Neural cell (in vitro differentiated cells): ENCODE measurements at regions not wholly inside any gene's neighbourhood (a gene's known extent, or its start where the extent isn't known, plus 50 kb on each side); places are given as distances from the start of the nearest gene placed in this dataset.

Source experiments
- H2AFZ ChIP-seq: fragments of 200-600, 300-800 bp; sonication (generic), shearing (Covaris generic); 2 replicates; pipeline ENCODE4 v1.6.0; 2014; ENCODE audit warnings: low read depth, mild to moderate bottlenecking, antibody characterized with exemption, low read length, moderate library complexity
- H3F3A ChIP-seq: fragments of 200-600 bp; shearing (Covaris generic); 2 replicates; pipeline ENCODE4 v1.6.1; 2016; ENCODE audit warnings: mild to moderate bottlenecking, moderate library complexity, mixed read lengths, antibody characterized with exemption, low read length; ENCODE audit not compliant: insufficient read depth, poor library complexity, severe bottlenecking
- H3K27ac ChIP-seq: fragments of 200-600, 300-800 bp; sonication (generic), shearing (Covaris generic); 2 replicates; pipeline ENCODE4 v1.5.1; 2014; ENCODE audit warnings: mild to moderate bottlenecking, low read length, moderate library complexity
- H3K27me3 ChIP-seq: fragments of 300-800, 200-600 bp; sonication (generic), shearing (Covaris generic); 2 replicates; pipeline ENCODE4 v1.6.0; 2014; ENCODE audit warnings: mild to moderate bottlenecking, low read depth, low read length, moderate library complexity; ENCODE audit not compliant: insufficient read depth
- H3K36me3 ChIP-seq: fragments of 300-800, 200-600 bp; sonication (generic), shearing (Covaris generic); 2 replicates; pipeline ENCODE4 v1.5.1; 2014; ENCODE audit warnings: mild to moderate bottlenecking, antibody characterized with exemption, low read length, moderate library complexity; ENCODE audit not compliant: insufficient read depth
- H3K4me2 ChIP-seq: fragments of 300-800, 200-600 bp; sonication (generic), shearing (Covaris generic); 2 replicates; pipeline ENCODE4 v1.6.0; 2014; ENCODE audit warnings: mild to moderate bottlenecking, low read length
- H3K4me3 ChIP-seq: fragments of 300-800, 200-600 bp; sonication (generic), shearing (Covaris generic); 2 replicates; pipeline ENCODE4 v1.5.1; 2014; ENCODE audit warnings: mild to moderate bottlenecking, low read length, moderate library complexity
- H3K79me2 ChIP-seq: fragments of 200-600 bp; shearing (Covaris generic); replicated peaks from 2 replicates; pipeline ENCODE4 v1.6.0; 2014; ENCODE audit warnings: mild to moderate bottlenecking, low read length, moderate library complexity; ENCODE audit not compliant: insufficient read depth
- H3K9ac ChIP-seq: fragments of 300-800, 200-600 bp; sonication (generic), shearing (Covaris generic); 2 replicates; pipeline ENCODE4 v1.6.1; 2016; ENCODE audit warnings: mild to moderate bottlenecking, low read length, mixed read lengths
- H3K9me2 ChIP-seq: fragments of 200-600 bp; shearing (Covaris generic); 2 replicates; pipeline ENCODE4 v1.6.1; 2016; ENCODE audit warnings: mild to moderate bottlenecking, low read length, mixed read lengths; ENCODE audit not compliant: insufficient read depth
- H3K9me3 ChIP-seq: fragments of 200-600, 300-800 bp; sonication (generic), shearing (Covaris generic); 2 replicates; pipeline ENCODE4 v1.6.1; 2016; ENCODE audit warnings: mild to moderate bottlenecking, mixed run types, low read length, moderate library complexity, mixed read lengths
- H4K20me1 ChIP-seq: fragments of 200-600 bp; shearing (Covaris generic); 2 replicates; pipeline ENCODE4 v1.6.1; 2016; ENCODE audit warnings: mild to moderate bottlenecking, mixed run types; ENCODE audit not compliant: insufficient read depth
- EP300 ChIP-seq: fragments of 450-650 bp; conservative IDR thresholded peaks from 2 replicates; pipeline ENCODE4 v1.6.1; 2014; ENCODE audit warnings: antibody characterized with exemption, mild to moderate bottlenecking, moderate library complexity; ENCODE audit not compliant: poor library complexity, severe bottlenecking
- EZH2 ChIP-seq: fragments of 200-600, 300-800 bp; shearing (Covaris generic), sonication (generic); IDR thresholded peaks from 2 replicates; pipeline ENCODE4 v1.6.1; 2014; ENCODE audit warnings: antibody characterized with exemption, low read length, borderline replicate concordance, mild to moderate bottlenecking; ENCODE audit not compliant: insufficient read depth, poor library complexity, severe bottlenecking
- MXI1 ChIP-seq: fragments of 450-650 bp; conservative IDR thresholded peaks from 2 replicates; pipeline ENCODE4 v1.6.1; 2014; ENCODE audit warnings: antibody characterized with exemption, mild to moderate bottlenecking; ENCODE audit not compliant: poor library complexity, severe bottlenecking
- POLR2AphosphoS5 ChIP-seq: IDR thresholded peaks from 2 replicates; pipeline ENCODE4 v1.6.1; 2012
- RAD21 ChIP-seq: fragments of 450-650 bp; conservative IDR thresholded peaks from 2 replicates; pipeline ENCODE4 v1.6.1; 2014; ENCODE audit warnings: antibody characterized with exemption, mild to moderate bottlenecking, moderate library complexity
- SMC3 ChIP-seq: fragments of 450-650 bp; conservative IDR thresholded peaks from 2 replicates; pipeline ENCODE4 v1.6.1; 2014; ENCODE audit warnings: antibody characterized with exemption, mild to moderate bottlenecking, moderate library complexity; ENCODE audit not compliant: poor library complexity
- TAF1 ChIP-seq: IDR thresholded peaks from 2 replicates; pipeline ENCODE4 v1.6.1; 2012; ENCODE audit warnings: low read depth
- TF ChIP-seq, protein P1 (sequence below): IDR thresholded peaks from 2 replicates; pipeline ENCODE4 v1.6.1; 2012; ENCODE audit warnings: borderline replicate concordance
- TF ChIP-seq, protein P2 (sequence below): fragments of 450-650 bp; IDR thresholded peaks from 2 replicates; pipeline ENCODE4 v1.5.1; 2014; ENCODE audit warnings: antibody characterized with exemption, mild to moderate bottlenecking, moderate library complexity; ENCODE audit not compliant: poor library complexity, severe bottlenecking

DNA sequence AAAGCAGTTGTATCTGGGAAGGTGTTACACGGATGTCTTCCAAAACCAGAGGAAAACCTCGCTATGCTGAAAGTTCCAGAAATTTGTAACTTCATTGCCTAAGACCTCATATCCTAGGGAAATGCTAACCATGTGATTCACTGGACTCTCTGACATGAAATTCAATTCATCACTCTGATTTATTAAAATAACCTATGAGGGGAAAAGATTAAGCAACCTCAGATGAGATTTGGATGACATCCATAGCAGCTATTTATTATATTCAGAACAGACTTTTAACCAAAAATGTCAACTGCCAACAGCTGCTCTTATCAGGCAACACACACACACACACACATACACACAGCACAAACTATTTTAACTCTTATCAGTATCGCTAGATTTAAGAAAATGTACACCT lies 1006.4 kb upstream of the CTNND2 start:
- H2AFZ ChIP-seq = no peak overlapping the region
- no peaks in the 10 kb centered on the region for H3K9me3 ChIP-seq
- H3F3A ChIP-seq = no peaks in the 10 kb centered on the region
- no peaks in the 10 kb centered on the region for H3K79me2 ChIP-seq
- H3K27me3 ChIP-seq = no peaks in the 10 kb centered on the region
- no peaks in the 10 kb centered on the region for H4K20me1 ChIP-seq
- H3K9me2 ChIP-seq = no peaks in the 10 kb centered on the region
- no peaks in the 10 kb centered on the region for H3K36me3 ChIP-seq
- no peak overlapping the region for H3K9ac ChIP-seq
- no peak overlapping the region for H3K4me2 ChIP-seq
- H3K4me3 ChIP-seq = no peak overlapping the region
- TF ChIP-seq SMC3 (no peak), RAD21 (no peak), EP300 (no peak), MXI1 (no peak), TAF1 (no peak), POLR2AphosphoS5 (no peak), EZH2 (no peak)
- TF ChIP-seq, protein P1, sequence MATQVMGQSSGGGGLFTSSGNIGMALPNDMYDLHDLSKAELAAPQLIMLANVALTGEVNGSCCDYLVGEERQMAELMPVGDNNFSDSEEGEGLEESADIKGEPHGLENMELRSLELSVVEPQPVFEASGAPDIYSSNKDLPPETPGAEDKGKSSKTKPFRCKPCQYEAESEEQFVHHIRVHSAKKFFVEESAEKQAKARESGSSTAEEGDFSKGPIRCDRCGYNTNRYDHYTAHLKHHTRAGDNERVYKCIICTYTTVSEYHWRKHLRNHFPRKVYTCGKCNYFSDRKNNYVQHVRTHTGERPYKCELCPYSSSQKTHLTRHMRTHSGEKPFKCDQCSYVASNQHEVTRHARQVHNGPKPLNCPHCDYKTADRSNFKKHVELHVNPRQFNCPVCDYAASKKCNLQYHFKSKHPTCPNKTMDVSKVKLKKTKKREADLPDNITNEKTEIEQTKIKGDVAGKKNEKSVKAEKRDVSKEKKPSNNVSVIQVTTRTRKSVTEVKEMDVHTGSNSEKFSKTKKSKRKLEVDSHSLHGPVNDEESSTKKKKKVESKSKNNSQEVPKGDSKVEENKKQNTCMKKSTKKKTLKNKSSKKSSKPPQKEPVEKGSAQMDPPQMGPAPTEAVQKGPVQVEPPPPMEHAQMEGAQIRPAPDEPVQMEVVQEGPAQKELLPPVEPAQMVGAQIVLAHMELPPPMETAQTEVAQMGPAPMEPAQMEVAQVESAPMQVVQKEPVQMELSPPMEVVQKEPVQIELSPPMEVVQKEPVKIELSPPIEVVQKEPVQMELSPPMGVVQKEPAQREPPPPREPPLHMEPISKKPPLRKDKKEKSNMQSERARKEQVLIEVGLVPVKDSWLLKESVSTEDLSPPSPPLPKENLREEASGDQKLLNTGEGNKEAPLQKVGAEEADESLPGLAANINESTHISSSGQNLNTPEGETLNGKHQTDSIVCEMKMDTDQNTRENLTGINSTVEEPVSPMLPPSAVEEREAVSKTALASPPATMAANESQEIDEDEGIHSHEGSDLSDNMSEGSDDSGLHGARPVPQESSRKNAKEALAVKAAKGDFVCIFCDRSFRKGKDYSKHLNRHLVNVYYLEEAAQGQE = no peak
- TF ChIP-seq, protein P2, sequence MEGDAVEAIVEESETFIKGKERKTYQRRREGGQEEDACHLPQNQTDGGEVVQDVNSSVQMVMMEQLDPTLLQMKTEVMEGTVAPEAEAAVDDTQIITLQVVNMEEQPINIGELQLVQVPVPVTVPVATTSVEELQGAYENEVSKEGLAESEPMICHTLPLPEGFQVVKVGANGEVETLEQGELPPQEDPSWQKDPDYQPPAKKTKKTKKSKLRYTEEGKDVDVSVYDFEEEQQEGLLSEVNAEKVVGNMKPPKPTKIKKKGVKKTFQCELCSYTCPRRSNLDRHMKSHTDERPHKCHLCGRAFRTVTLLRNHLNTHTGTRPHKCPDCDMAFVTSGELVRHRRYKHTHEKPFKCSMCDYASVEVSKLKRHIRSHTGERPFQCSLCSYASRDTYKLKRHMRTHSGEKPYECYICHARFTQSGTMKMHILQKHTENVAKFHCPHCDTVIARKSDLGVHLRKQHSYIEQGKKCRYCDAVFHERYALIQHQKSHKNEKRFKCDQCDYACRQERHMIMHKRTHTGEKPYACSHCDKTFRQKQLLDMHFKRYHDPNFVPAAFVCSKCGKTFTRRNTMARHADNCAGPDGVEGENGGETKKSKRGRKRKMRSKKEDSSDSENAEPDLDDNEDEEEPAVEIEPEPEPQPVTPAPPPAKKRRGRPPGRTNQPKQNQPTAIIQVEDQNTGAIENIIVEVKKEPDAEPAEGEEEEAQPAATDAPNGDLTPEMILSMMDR = no peak
- no peak overlapping the region for H3K27ac ChIP-seq

DNA sequence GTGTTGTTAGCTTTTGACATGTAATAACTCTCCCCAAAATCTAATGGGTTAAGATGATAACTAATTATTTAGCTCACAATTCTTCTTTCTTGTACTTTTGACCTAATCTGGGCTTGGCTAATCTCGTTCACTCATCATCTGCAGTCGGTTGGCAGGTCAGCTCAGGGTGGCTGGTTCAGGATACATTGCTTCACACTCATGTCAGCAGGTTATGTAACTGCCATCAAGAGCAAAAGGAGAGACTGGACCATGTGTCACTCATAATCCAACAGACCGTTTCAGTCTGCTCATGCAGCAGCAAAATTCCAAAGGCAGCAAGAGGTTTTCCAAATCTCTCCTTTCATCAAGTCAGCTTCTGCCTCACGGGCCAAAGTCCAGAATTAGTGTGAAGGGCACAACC lies 998.4 kb upstream of the CTNND2 start:
- Histone ChIP-seq H3K79me2 (no peaks in the 10 kb centered on the region), H3K36me3 (no peaks in the 10 kb centered on the region), H2AFZ (no peak overlapping the region), H3K27me3 (no peaks in the 10 kb centered on the region), H3K9me3 (no peaks in the 10 kb centered on the region), H4K20me1 (no peaks in the 10 kb centered on the region), H3K27ac (no peak overlapping the region), H3K9ac (no peak overlapping the region), H3K9me2 (no peaks in the 10 kb centered on the region), H3K4me3 (no peak overlapping the region), H3K4me2 (no peak overlapping the region), H3F3A (no peaks in the 10 kb centered on the region)
- TF ChIP-seq EZH2 (no peak), POLR2AphosphoS5 (no peak), TAF1 (no peak), SMC3 (no peak), MXI1 (no peak), EP300 (no peak), RAD21 (no peak)
- TF ChIP-seq, protein P1 = no peak
- TF ChIP-seq, protein P2 = no peak
